ENCODE measurements at regions not wholly inside any gene's neighbourhood (a gene's known extent, or its start where the extent isn't known, plus 50 kb on each side); places are given as distances from the start of the nearest gene placed in this dataset.

DNA sequence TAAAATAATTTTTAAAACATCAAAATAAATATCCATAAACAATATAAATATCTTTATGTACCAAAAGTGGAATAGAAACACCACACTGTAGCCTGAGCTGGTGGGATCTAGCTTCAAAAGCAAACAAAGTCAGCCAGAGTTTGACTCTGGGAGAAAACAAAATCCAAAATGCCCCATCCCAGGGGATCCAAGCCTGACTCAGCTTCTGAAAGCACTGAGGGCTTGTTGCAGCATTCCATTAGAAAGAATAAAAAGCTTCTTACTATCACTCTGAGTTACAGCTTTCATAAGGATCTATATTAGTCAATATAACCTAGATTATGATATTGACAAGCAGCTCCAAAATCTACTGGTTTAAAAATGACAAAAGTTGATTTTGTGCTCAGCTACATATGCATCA, 149.7 kb upstream of the ANKRD50 start:
- Histone ChIP-seq H3K27me3 (ENCODE audit: control insufficient read depth in 3 of 3, insufficient read depth in 3 of 3, low read depth in 1 of 3, low read length in 3 of 3) (no peaks in the 10 kb centered on the region), H3K14ac (ENCODE audit: low read length) (no peak overlapping the region), H3K36me3 (replicated peaks in 1 of 2; ENCODE audit: control insufficient read depth in 2 of 2, insufficient read depth in 2 of 2, low read length in 2 of 2) (no peaks in the 10 kb centered on the region), H3K4me2 (ENCODE audit: insufficient read depth, low read length, poor library complexity, severe bottlenecking) (no peak overlapping the region), H2BK120ac (ENCODE audit: low read depth, low read length) (no peak overlapping the region), H3K23ac (ENCODE audit: low read depth, low read length, poor library complexity) (no peak overlapping the region), H4K8ac (ENCODE audit: low read depth, low read length) (no peak overlapping the region), H2AK5ac (ENCODE audit: low read depth, low read length) (no peak overlapping the region), H2BK15ac (ENCODE audit: low read length) (no peak overlapping the region), H2BK5ac (ENCODE audit: low read length) (no peak overlapping the region), H2BK12ac (ENCODE audit: low read length) (no peak overlapping the region), H3K4ac (ENCODE audit: low read length) (no peak overlapping the region), H3K27ac (replicated peaks; ENCODE audit: low read length) (no peak overlapping the region), H3K9ac (ENCODE audit: low read depth, low read length, poor library complexity) (no peak overlapping the region), H2AFZ (ENCODE audit: low read length) (no peak overlapping the region), H3K9me3 (replicated peaks in 1 of 2; ENCODE audit: control insufficient read depth in 2 of 2, insufficient read depth in 1 of 2, low read depth in 1 of 2, low read length in 2 of 2) (no peaks in the 10 kb centered on the region), H4K91ac (ENCODE audit: low read depth, low read length, poor library complexity) (no peak overlapping the region), H3K4me3 (ENCODE audit: low read length in 2 of 2) (no peak overlapping the region), H3K79me1 (ENCODE audit: low read depth, low read length) (no peaks in the 10 kb centered on the region), H3K4me1 (ENCODE audit: control insufficient read depth in 2 of 2, insufficient read depth in 1 of 2, low read depth in 1 of 2, low read length in 2 of 2) (no peaks in the 10 kb centered on the region), H3K18ac (ENCODE audit: low read length) (no peak overlapping the region)
- no peak for DNase-seq (ENCODE audit: low spot score)

DNA sequence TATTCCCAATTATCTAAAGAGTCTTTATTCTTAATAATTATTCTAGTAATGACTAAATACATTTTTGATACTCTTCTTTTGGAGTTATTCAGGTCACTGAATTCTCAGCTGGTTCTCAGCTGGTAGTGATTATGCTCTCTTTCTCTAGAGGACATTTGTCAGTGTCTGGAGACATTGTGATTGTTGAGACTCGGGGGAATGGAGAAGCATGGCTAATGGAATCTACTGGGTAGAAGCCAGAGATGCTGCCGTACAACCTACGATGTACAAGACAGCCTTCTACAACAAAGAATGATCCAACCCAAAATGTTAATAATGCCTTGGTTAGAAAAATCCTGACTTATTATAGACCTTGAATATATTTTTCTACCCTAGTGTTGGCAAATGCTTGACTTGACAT, 149.2 kb upstream of the ANKRD50 start:
- H3K14ac ChIP-seq (ENCODE audit: low read length): no peak overlapping the region
- no peak overlapping the region for H4K91ac ChIP-seq (ENCODE audit: low read depth, low read length, poor library complexity)
- no peak overlapping the region for H3K4ac ChIP-seq (ENCODE audit: low read length)
- no peak overlapping the region for H3K27ac ChIP-seq (replicated peaks; ENCODE audit: low read length)
- H2BK5ac ChIP-seq (ENCODE audit: low read length): no peak overlapping the region
- no peaks in the 10 kb centered on the region for H3K9me3 ChIP-seq (replicated peaks in 1 of 2; ENCODE audit: control insufficient read depth in 2 of 2, insufficient read depth in 1 of 2, low read depth in 1 of 2, low read length in 2 of 2)
- DNase-seq (ENCODE audit: low spot score): no peak
- no peak overlapping the region for H3K4me2 ChIP-seq (ENCODE audit: insufficient read depth, low read length, poor library complexity, severe bottlenecking)
- H3K36me3 ChIP-seq (replicated peaks in 1 of 2; ENCODE audit: control insufficient read depth in 2 of 2, insufficient read depth in 2 of 2, low read length in 2 of 2): no peaks in the 10 kb centered on the region
- no peak overlapping the region for H3K18ac ChIP-seq (ENCODE audit: low read length)
- no peak overlapping the region for H3K23ac ChIP-seq (ENCODE audit: low read depth, low read length, poor library complexity)
- no peak overlapping the region for H4K8ac ChIP-seq (ENCODE audit: low read depth, low read length)
- H3K4me3 ChIP-seq (ENCODE audit: low read length in 2 of 2): no peak overlapping the region
- no peaks in the 10 kb centered on the region for H3K79me1 ChIP-seq (ENCODE audit: low read depth, low read length)
- H3K9ac ChIP-seq (ENCODE audit: low read depth, low read length, poor library complexity): no peak overlapping the region
- H2BK12ac ChIP-seq (ENCODE audit: low read length): no peak overlapping the region
- H2BK120ac ChIP-seq (ENCODE audit: low read depth, low read length): no peak overlapping the region
- no peak overlapping the region for H2AFZ ChIP-seq (ENCODE audit: low read length)
- H3K27me3 ChIP-seq (ENCODE audit: control insufficient read depth in 3 of 3, insufficient read depth in 3 of 3, low read depth in 1 of 3, low read length in 3 of 3): no peaks in the 10 kb centered on the region
- H3K4me1 ChIP-seq (ENCODE audit: control insufficient read depth in 2 of 2, insufficient read depth in 1 of 2, low read depth in 1 of 2, low read length in 2 of 2): no peaks in the 10 kb centered on the region
- H2AK5ac ChIP-seq (ENCODE audit: low read depth, low read length): no peak overlapping the region
- WGBS, 2 donors (ENCODE audit: extremely low coverage in 2 of 2, insufficient read length in 2 of 2, insufficient replicate concordance in 1 of 2): no CpG with 5 or more reads among the region's 3 CpGs
- H2BK15ac ChIP-seq (ENCODE audit: low read length): no peak overlapping the region

GRCh38 chr4:124854968-124855367, 142.4 kb upstream of the ANKRD50 start:
- Histone ChIP-seq H3K4ac (ENCODE audit: low read length) (no peak overlapping the region), H2BK15ac (ENCODE audit: low read length) (no peak overlapping the region), H3K27ac (replicated peaks; ENCODE audit: low read length) (no peak overlapping the region), H3K4me3 (ENCODE audit: low read length in 2 of 2) (no peak overlapping the region), H3K14ac (ENCODE audit: low read length) (no peak overlapping the region), H2BK12ac (ENCODE audit: low read length) (no peak overlapping the region), H4K91ac (ENCODE audit: low read depth, low read length, poor library complexity) (no peak overlapping the region), H3K23ac (ENCODE audit: low read depth, low read length, poor library complexity) (no peak overlapping the region), H3K79me1 (ENCODE audit: low read depth, low read length) (no peaks in the 10 kb centered on the region), H3K18ac (ENCODE audit: low read length) (no peak overlapping the region), H3K4me2 (ENCODE audit: insufficient read depth, low read length, poor library complexity, severe bottlenecking) (no peak overlapping the region), H2AFZ (ENCODE audit: low read length) (no peak overlapping the region), H3K36me3 (replicated peaks in 1 of 2; ENCODE audit: control insufficient read depth in 2 of 2, insufficient read depth in 2 of 2, low read length in 2 of 2) (no peaks in the 10 kb centered on the region), H3K4me1 (ENCODE audit: control insufficient read depth in 2 of 2, insufficient read depth in 1 of 2, low read depth in 1 of 2, low read length in 2 of 2) (no peaks in the 10 kb centered on the region), H3K27me3 (ENCODE audit: control insufficient read depth in 3 of 3, insufficient read depth in 3 of 3, low read depth in 1 of 3, low read length in 3 of 3) (no peaks in the 10 kb centered on the region), H2AK5ac (ENCODE audit: low read depth, low read length) (no peak overlapping the region), H2BK5ac (ENCODE audit: low read length) (no peak overlapping the region), H2BK120ac (ENCODE audit: low read depth, low read length) (no peak overlapping the region), H3K9ac (ENCODE audit: low read depth, low read length, poor library complexity) (no peak overlapping the region), H3K9me3 (replicated peaks in 1 of 2; ENCODE audit: control insufficient read depth in 2 of 2, insufficient read depth in 1 of 2, low read depth in 1 of 2, low read length in 2 of 2) (no peaks in the 10 kb centered on the region), H4K8ac (ENCODE audit: low read depth, low read length) (no peak overlapping the region)
- no CpG with 5 or more reads among the region's 3 CpGs for WGBS, 2 donors (ENCODE audit: extremely low coverage in 2 of 2, insufficient read length in 2 of 2, insufficient replicate concordance in 1 of 2)
- no peak for DNase-seq (ENCODE audit: low spot score)

DNA sequence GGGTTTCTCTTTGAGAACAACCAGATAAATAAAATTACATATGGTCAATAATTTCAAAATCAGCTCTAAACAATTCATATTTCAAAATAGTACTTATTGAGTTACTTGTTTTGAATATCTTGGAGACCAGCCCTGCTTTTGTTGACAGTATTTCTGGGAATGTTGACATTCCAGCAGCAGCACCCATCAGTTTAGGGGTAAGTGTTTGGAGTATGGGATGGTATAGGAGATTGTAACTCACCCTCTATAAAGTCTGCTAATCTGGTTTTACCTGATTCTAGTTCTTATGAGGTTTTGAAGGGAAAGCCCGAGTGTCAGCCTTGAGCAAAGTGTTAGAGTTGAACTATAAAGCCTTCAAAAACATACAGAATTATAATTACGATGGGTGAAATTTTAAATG, 139.2 kb upstream of the ANKRD50 start:
- no CpG with 5 or more reads among the region's 2 CpGs for WGBS, 2 donors (ENCODE audit: extremely low coverage in 2 of 2, insufficient read length in 2 of 2, insufficient replicate concordance in 1 of 2)
- DNase-seq (ENCODE audit: low spot score): no peak
- no peak overlapping the region for H3K27ac ChIP-seq (replicated peaks; ENCODE audit: low read length)

More for the DNA sequence above, 139.2 kb upstream of the ANKRD50 start:
- no peak overlapping the region for H2AFZ ChIP-seq (ENCODE audit: low read length)
- no peak overlapping the region for H2BK12ac ChIP-seq (ENCODE audit: low read length)
- no peak overlapping the region for H3K23ac ChIP-seq (ENCODE audit: low read depth, low read length, poor library complexity)
- H3K36me3 ChIP-seq (replicated peaks in 1 of 2; ENCODE audit: control insufficient read depth in 2 of 2, insufficient read depth in 2 of 2, low read length in 2 of 2): no peaks in the 10 kb centered on the region
- no peak overlapping the region for H2BK120ac ChIP-seq (ENCODE audit: low read depth, low read length)
- H2AK5ac ChIP-seq (ENCODE audit: low read depth, low read length): no peak overlapping the region
- H3K4me3 ChIP-seq (ENCODE audit: low read length in 2 of 2): no peak overlapping the region
- H3K4me1 ChIP-seq (ENCODE audit: control insufficient read depth in 2 of 2, insufficient read depth in 1 of 2, low read depth in 1 of 2, low read length in 2 of 2): no peaks in the 10 kb centered on the region
- H3K4me2 ChIP-seq (ENCODE audit: insufficient read depth, low read length, poor library complexity, severe bottlenecking): no peak overlapping the region
- H3K79me1 ChIP-seq (ENCODE audit: low read depth, low read length): no peaks in the 10 kb centered on the region
- H3K14ac ChIP-seq (ENCODE audit: low read length): no peak overlapping the region
- H4K91ac ChIP-seq (ENCODE audit: low read depth, low read length, poor library complexity): no peak overlapping the region
- no peak overlapping the region for H3K18ac ChIP-seq (ENCODE audit: low read length)
- H3K9ac ChIP-seq (ENCODE audit: low read depth, low read length, poor library complexity): no peak overlapping the region
- no peak overlapping the region for H2BK5ac ChIP-seq (ENCODE audit: low read length)
- no peak overlapping the region for H2BK15ac ChIP-seq (ENCODE audit: low read length)
- H3K9me3 ChIP-seq (replicated peaks in 1 of 2; ENCODE audit: control insufficient read depth in 2 of 2, insufficient read depth in 1 of 2, low read depth in 1 of 2, low read length in 2 of 2): no peaks in the 10 kb centered on the region
- H3K27me3 ChIP-seq (ENCODE audit: control insufficient read depth in 3 of 3, insufficient read depth in 3 of 3, low read depth in 1 of 3, low read length in 3 of 3): no peaks in the 10 kb centered on the region
- H4K8ac ChIP-seq (ENCODE audit: low read depth, low read length): no peak overlapping the region
- no peak overlapping the region for H3K4ac ChIP-seq (ENCODE audit: low read length)
